OCI-LY7 (cell line): ENCODE measurements at regions not wholly inside any gene's neighbourhood (a gene's known extent, or its start where the extent isn't known, plus 50 kb on each side); places are given as distances from the start of the nearest gene placed in this dataset.

Source experiments
- BruUV-seq: library from RNA; stranded (reverse); fragments of 400-500 nt; replicated peaks from 2 replicates; lab custom pipeline; 2021; lab: Mats Ljungman, UMichigan
- CTCF ChIA-PET: fragments of 300-600 bp; sonication (Branson Sonifier 250); formaldehyde crosslinking; loops from one replicate; lab custom pipeline; 2022; ENCODE audit warnings: antibody characterized with exemption; ENCODE audit not compliant: unreplicated experiment; lab: Charles Lee
- POLR2A ChIA-PET: fragments of 300-600 bp; sonication (Branson Sonifier 250); formaldehyde crosslinking; loops from one replicate; lab custom pipeline; 2022; ENCODE audit warnings: antibody characterized with exemption; lab: Charles Lee
- DNase-seq: peaks from one replicate; pipeline ENCODE4 v3.0.0-alpha.2; 2015; ENCODE audit warnings: low spot score
- H2AFZ ChIP-seq: fragments of 200-600 bp; sonication (generic), shearing (Covaris generic); 2 replicates; pipeline ENCODE4 v1.6.1; 2014; ENCODE audit warnings: mild to moderate bottlenecking, antibody characterized with exemption, low read length, moderate library complexity
- H3K27ac ChIP-seq: fragments of 200-600 bp; sonication (generic); 2 replicates; pipeline ENCODE4 v1.5.1; 2014; ENCODE audit warnings: mixed run types, low read depth, mild to moderate bottlenecking, moderate library complexity, low read length, inconsistent platforms; ENCODE audit not compliant: poor library complexity, severe bottlenecking
- H3K36me3 ChIP-seq: fragments of 200-600 bp; sonication (generic); 2 replicates; pipeline ENCODE4 v1.6.1; 2014; ENCODE audit warnings: mild to moderate bottlenecking, antibody characterized with exemption, low read length, moderate library complexity, mixed read lengths; ENCODE audit not compliant: insufficient read depth
- H3K4me1 ChIP-seq: fragments of 200-600 bp; sonication (generic); 2 replicates; pipeline ENCODE4 v1.5.1; 2014; ENCODE audit warnings: mild to moderate bottlenecking, low read length; ENCODE audit not compliant: insufficient read depth, poor library complexity, severe bottlenecking
- H3K4me2 ChIP-seq: fragments of 200-600 bp; sonication (generic); 2 replicates; pipeline ENCODE4 v1.6.1; 2014; ENCODE audit warnings: mild to moderate bottlenecking, low read length
- H3K4me3 ChIP-seq: fragments of 200-600 bp; sonication (generic); 2 replicates; pipeline ENCODE4 v1.5.1; 2014; ENCODE audit warnings: mild to moderate bottlenecking, low read depth, low read length; ENCODE audit not compliant: poor library complexity, severe bottlenecking
- H3K79me2 ChIP-seq: fragments of 200-600 bp; sonication (generic); 2 replicates; pipeline ENCODE4 v1.6.1; 2016; ENCODE audit warnings: low read depth, mild to moderate bottlenecking, low read length, moderate library complexity, mixed read lengths; ENCODE audit not compliant: insufficient read depth
- H3K9me2 ChIP-seq: fragments of 200-600 bp; sonication (generic); 2 replicates; pipeline ENCODE4 v1.6.1; 2016; ENCODE audit warnings: mild to moderate bottlenecking, low read length, mixed read lengths; ENCODE audit not compliant: insufficient read depth
- H3K9me3 ChIP-seq: fragments of 200-600 bp; sonication (generic); 2 replicates; pipeline ENCODE4 v1.6.1; 2014; ENCODE audit warnings: mild to moderate bottlenecking, mixed run types, low read length, mixed read lengths
- H4K20me1 ChIP-seq: fragments of 200-600 bp; sonication (generic); 2 replicates; pipeline ENCODE4 v1.6.1; 2014; ENCODE audit warnings: mild to moderate bottlenecking, antibody characterized with exemption, low read length, moderate library complexity, mixed read lengths; ENCODE audit not compliant: insufficient read depth
- EZH2phosphoT487 ChIP-seq: fragments of 200-600 bp; sonication (generic); IDR thresholded peaks from 2 replicates; pipeline ENCODE4 v1.6.1; 2018; ENCODE audit warnings: low read depth, borderline replicate concordance, mild to moderate bottlenecking, mixed run types, antibody characterized with exemption, low read length, moderate library complexity, mixed read lengths
- intact Hi-C: fragments of 100-400 bp; cut with micrococcal nuclease; formaldehyde crosslinking; loops from one replicate; pipeline ENCODE4 v1.10.0; 2022; ENCODE audit not compliant: unreplicated experiment
- TF ChIP-seq, protein P1 (sequence below): fragments of 200-600 bp; sonication (generic); conservative IDR thresholded peaks from 2 replicates; pipeline ENCODE4 v1.5.1; 2014; ENCODE audit warnings: mild to moderate bottlenecking, antibody characterized with exemption, low read length, moderate library complexity, mixed read lengths

DNA sequence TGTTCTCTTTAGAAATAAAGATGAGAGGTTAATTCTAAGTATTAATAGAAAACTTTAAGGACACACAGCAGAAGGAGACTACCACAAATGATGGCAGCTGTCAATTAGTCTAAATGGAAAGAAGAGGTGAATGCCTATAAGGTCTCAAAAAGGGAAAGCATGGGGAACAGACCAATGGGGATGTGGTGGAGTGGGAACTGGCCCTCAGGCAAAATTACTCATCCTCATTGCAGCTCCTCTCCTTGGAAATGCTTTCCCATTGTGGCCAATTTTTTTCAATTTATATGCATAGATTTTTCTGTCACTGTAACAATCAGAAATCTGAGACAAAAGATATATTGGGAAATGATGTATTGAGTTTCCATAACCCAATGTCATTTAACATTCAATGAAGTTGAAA lies 222.9 kb upstream of the DEFB112 start:
- no peaks in the 10 kb centered on the region for H3K4me1 ChIP-seq
- H4K20me1 ChIP-seq, result no peaks in the 10 kb centered on the region
- TF ChIP-seq, protein P1, sequence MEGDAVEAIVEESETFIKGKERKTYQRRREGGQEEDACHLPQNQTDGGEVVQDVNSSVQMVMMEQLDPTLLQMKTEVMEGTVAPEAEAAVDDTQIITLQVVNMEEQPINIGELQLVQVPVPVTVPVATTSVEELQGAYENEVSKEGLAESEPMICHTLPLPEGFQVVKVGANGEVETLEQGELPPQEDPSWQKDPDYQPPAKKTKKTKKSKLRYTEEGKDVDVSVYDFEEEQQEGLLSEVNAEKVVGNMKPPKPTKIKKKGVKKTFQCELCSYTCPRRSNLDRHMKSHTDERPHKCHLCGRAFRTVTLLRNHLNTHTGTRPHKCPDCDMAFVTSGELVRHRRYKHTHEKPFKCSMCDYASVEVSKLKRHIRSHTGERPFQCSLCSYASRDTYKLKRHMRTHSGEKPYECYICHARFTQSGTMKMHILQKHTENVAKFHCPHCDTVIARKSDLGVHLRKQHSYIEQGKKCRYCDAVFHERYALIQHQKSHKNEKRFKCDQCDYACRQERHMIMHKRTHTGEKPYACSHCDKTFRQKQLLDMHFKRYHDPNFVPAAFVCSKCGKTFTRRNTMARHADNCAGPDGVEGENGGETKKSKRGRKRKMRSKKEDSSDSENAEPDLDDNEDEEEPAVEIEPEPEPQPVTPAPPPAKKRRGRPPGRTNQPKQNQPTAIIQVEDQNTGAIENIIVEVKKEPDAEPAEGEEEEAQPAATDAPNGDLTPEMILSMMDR, result no peak
- no peak for TF ChIP-seq EZH2phosphoT487
- no peaks in the 10 kb centered on the region for H3K9me3 ChIP-seq
- no peaks in the 10 kb centered on the region for H3K36me3 ChIP-seq
- no peak overlapping the region for H2AFZ ChIP-seq
- H3K27ac ChIP-seq, result no peak overlapping the region
- intact Hi-C loops, result no loop called here
- no peaks in the 10 kb centered on the region for H3K9me2 ChIP-seq
- no peak overlapping the region for H3K4me2 ChIP-seq
- no peak for DNase-seq
- POLR2A ChIA-PET, result no interaction called here
- no peaks in the 10 kb centered on the region for H3K79me2 ChIP-seq
- CTCF ChIA-PET, result no interaction called here
- no TSS peak for BruUV-seq
- no peak overlapping the region for H3K4me3 ChIP-seq

DNA sequence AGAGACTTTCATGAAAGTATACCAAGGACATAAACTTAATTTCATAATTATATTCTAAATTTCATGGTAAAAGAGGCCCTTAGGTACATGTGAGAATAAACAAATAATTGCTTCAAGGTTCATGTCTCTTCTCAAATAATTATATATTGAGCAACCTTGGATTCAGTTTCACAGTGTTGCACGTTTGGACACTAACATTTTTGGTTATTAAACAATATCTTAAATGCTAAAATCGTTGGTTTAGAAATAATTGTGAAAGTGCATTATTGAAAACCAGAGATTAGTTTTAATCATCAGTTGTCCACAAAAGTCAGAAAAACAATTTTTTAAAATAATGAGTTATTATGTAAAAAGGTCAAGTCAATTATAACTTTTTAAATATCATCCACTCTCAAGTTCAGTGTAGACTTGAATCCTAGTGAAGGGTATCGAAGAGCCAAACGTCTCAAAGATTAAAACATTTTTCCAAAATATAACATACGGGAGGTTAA lies 227.1 kb upstream of the DEFB112 start:
- H3K4me3 ChIP-seq, result no peak overlapping the region
- H3K4me2 ChIP-seq, result no peak overlapping the region
- ChIA-PET CTCF (no interaction called here), POLR2A (no interaction called here)
- H2AFZ ChIP-seq, result no peak overlapping the region
- H3K4me1 ChIP-seq, result no peaks in the 10 kb centered on the region
- no peaks in the 10 kb centered on the region for H4K20me1 ChIP-seq
- H3K36me3 ChIP-seq, result no peaks in the 10 kb centered on the region
- intact Hi-C loops, result no loop called here
- no peak for DNase-seq
- no peaks in the 10 kb centered on the region for H3K9me3 ChIP-seq
- TF ChIP-seq EZH2phosphoT487, result no peak
- TF ChIP-seq, protein P1, result no peak
- BruUV-seq, result no TSS peak
- H3K27ac ChIP-seq, result no peak overlapping the region
- H3K79me2 ChIP-seq, result no peaks in the 10 kb centered on the region
- H3K9me2 ChIP-seq, result no peaks in the 10 kb centered on the region

DNA sequence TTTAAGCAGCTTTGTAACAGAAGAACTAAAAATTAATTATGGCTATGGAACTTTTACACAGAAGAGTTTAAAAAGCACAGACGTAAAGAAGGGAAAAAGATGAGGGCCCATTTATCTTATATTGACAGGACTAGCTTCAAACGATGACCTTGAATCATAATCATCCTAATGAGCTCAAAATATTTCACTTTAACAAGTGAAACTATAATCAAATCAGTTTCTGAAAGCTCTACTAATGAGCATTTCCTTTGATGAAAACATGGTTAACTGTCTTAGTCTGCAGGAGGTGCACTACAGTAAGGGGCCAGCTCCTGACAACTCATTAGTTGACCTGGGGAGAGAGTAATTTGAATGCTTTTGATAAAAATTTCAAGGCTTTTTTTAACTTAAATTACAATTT lies 228.0 kb upstream of the DEFB112 start:
- Histone ChIP-seq H3K9me3 (no peaks in the 10 kb centered on the region), H3K4me1 (no peaks in the 10 kb centered on the region), H3K4me3 (no peak overlapping the region), H3K79me2 (no peaks in the 10 kb centered on the region), H2AFZ (no peak overlapping the region), H3K9me2 (no peaks in the 10 kb centered on the region), H3K36me3 (no peaks in the 10 kb centered on the region), H3K4me2 (no peak overlapping the region), H3K27ac (no peak overlapping the region), H4K20me1 (no peaks in the 10 kb centered on the region)
- no peak for DNase-seq
- BruUV-seq, result no TSS peak
- no peak for TF ChIP-seq EZH2phosphoT487
- TF ChIP-seq, protein P1, result no peak
- CTCF ChIA-PET, result no interaction called here
- POLR2A ChIA-PET, result interaction anchor here (1.2 kb wide), 1 partner anchor 95 kb away, joined by 4 read pairs; no protein-coding TSS in a partner anchor
- intact Hi-C loops, result no loop called here
